Kidney (tissue), 13 donors: ENCODE measurements at regions not wholly inside any gene's neighbourhood (a gene's known extent, or its start where the extent isn't known, plus 50 kb on each side); places are given as distances from the start of the nearest gene placed in this dataset.

Source experiments
- DNase-seq, 5 donors: peaks; one replicate each; pipeline ENCODE4 v3.0.0-alpha.2; 2013 to 2020
- FAIRE-seq: peaks from 2 replicates; lab custom pipeline; 2012; peaks lifted over from hg19 to GRCh38; lab: Jason Lieb, UNC
- H3K27ac ChIP-seq, 2 donors: one replicate each; pipeline ENCODE4 v1.7.0; 2013; ENCODE audit warnings: low read depth in 2 of 2, low read length in 2 of 2, inconsistent platforms in 1 of 2
- H3K27me3 ChIP-seq: one replicate; pipeline ENCODE4 v1.7.1; 2013; ENCODE audit warnings: low read length, inconsistent platforms; ENCODE audit not compliant: control insufficient read depth, insufficient read depth
- H3K36me3 ChIP-seq, 3 donors: one replicate each; pipeline versions ENCODE4 v1.7.0 to v1.7.1; 2013; ENCODE audit warnings: low read length in 3 of 3, control low read depth in 1 of 3, inconsistent platforms in 1 of 3; ENCODE audit not compliant: insufficient read depth in 3 of 3, control insufficient read depth in 2 of 3
- H3K4me1 ChIP-seq, 3 donors: one replicate each; pipeline versions ENCODE4 v1.7.0 to v1.7.1; 2013; ENCODE audit warnings: low read length in 3 of 3, inconsistent platforms in 1 of 3, low read depth in 1 of 3; ENCODE audit not compliant: control insufficient read depth in 2 of 3, insufficient read depth in 2 of 3
- H3K4me3 ChIP-seq, 3 donors: one replicate each; pipeline versions ENCODE4 v1.7.0 to v1.8.1; 2013; ENCODE audit warnings: low read length in 3 of 3, control low read depth in 1 of 3, inconsistent platforms in 1 of 3
- H3K9ac ChIP-seq, 3 donors: one replicate each; pipeline versions ENCODE4 v1.7.0 to v1.7.1; 2013; ENCODE audit warnings: low read length in 3 of 3, control low read depth in 1 of 3, inconsistent platforms in 1 of 3
- H3K9me3 ChIP-seq, 3 donors: one replicate each; pipeline versions ENCODE4 v1.7.0 to v1.7.1; 2013; ENCODE audit warnings: low read length in 3 of 3, control low read depth in 1 of 3, inconsistent platforms in 1 of 3; ENCODE audit not compliant: control insufficient read depth in 2 of 3, insufficient read depth in 1 of 3
- intact Hi-C: fragments of 100-400 bp; cut with DNase I; formaldehyde crosslinking; loops from one replicate; pipeline ENCODE4 v1.11.1; 2022
- TF ChIP-seq, protein P1 (sequence below): IDR thresholded peaks from 3 replicates; pipeline ENCODE4 v1.5.1; 2012; ENCODE audit warnings: mild to moderate bottlenecking, moderate library complexity, borderline replicate concordance; ENCODE audit not compliant: insufficient read depth; ENCODE audit errors: extremely low read depth
- donor health status: control.
- donor health status: control.
- donor health status: control.
- donor health status: control.
- donor health status: control.
- donor health status: DM: yes; HTN: yes; CAD: no.
- donor health status: Normal renal cell carcinoma (clear cell type).

DNA sequence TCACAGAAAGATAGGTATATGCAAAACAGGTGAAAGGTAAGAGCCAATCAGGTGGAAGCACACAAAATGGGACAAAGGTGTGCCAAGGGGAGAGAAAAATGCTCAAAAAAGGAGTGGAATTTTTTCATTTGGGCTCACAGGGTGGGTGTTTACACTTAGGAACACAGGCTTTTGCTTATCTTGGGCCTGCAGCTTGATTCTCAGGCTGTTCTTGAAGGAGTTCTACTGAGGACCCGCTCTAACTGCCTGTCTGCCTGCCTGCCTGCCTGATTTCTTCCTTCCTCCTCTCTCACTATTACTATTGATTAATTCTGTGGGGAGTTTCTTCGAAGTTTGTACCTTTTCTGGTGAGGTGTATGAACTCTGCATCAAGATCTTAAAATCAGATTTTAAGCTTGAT, 120.3 kb upstream of the CTSO start:
- intact Hi-C loops: no loop called here
- DNase-seq: no peak
- TF ChIP-seq, protein P1, sequence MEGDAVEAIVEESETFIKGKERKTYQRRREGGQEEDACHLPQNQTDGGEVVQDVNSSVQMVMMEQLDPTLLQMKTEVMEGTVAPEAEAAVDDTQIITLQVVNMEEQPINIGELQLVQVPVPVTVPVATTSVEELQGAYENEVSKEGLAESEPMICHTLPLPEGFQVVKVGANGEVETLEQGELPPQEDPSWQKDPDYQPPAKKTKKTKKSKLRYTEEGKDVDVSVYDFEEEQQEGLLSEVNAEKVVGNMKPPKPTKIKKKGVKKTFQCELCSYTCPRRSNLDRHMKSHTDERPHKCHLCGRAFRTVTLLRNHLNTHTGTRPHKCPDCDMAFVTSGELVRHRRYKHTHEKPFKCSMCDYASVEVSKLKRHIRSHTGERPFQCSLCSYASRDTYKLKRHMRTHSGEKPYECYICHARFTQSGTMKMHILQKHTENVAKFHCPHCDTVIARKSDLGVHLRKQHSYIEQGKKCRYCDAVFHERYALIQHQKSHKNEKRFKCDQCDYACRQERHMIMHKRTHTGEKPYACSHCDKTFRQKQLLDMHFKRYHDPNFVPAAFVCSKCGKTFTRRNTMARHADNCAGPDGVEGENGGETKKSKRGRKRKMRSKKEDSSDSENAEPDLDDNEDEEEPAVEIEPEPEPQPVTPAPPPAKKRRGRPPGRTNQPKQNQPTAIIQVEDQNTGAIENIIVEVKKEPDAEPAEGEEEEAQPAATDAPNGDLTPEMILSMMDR: no peak

DNA sequence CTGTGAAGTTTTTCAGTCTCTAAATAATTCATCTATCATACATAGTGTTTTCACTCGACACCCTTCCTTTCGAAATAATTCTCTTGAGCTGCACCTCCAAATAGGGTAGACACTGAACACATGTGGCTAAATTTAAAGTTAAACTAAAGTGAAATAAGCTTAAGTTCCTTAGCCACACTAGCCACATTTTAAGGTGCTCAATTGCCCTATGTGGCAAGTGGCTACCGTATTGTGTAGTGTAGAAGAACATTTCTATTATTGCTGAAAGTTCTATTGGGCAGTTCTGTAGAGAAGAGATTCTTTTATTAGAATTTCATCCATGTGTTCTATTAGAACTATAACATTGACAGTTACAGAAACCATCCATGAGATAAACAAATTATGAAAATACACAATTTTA, 107.0 kb upstream of the CTSO start:
- intact Hi-C loops: no loop called here
- DNase-seq (no peak), FAIRE-seq (no peak)
- H3K36me3 ChIP-seq: no peaks in the 10 kb centered on the region
- H3K9me3 ChIP-seq: no peaks in the 10 kb centered on the region
- H3K27me3 ChIP-seq: no peaks in the 10 kb centered on the region
- no peaks in the 10 kb centered on the region for H3K4me1 ChIP-seq
- no peak overlapping the region for H3K27ac ChIP-seq
- H3K9ac ChIP-seq: no peak overlapping the region
- no peak overlapping the region for H3K4me3 ChIP-seq
- TF ChIP-seq, protein P1: no peak

More for the DNA sequence above, 120.3 kb upstream of the CTSO start:
- H3K4me3 ChIP-seq: no peak overlapping the region
- H3K4me1 ChIP-seq: no peaks in the 10 kb centered on the region
- H3K27ac ChIP-seq: no peak overlapping the region
- peaks cover 0 to 7% (median 0%) of the 10 kb centered on the region in 3 donors for H3K9me3 ChIP-seq
- H3K36me3 ChIP-seq: no peaks in the 10 kb centered on the region
- no peak overlapping the region for H3K9ac ChIP-seq
- no peak for FAIRE-seq
- H3K27me3 ChIP-seq: no peaks in the 10 kb centered on the region

DNA sequence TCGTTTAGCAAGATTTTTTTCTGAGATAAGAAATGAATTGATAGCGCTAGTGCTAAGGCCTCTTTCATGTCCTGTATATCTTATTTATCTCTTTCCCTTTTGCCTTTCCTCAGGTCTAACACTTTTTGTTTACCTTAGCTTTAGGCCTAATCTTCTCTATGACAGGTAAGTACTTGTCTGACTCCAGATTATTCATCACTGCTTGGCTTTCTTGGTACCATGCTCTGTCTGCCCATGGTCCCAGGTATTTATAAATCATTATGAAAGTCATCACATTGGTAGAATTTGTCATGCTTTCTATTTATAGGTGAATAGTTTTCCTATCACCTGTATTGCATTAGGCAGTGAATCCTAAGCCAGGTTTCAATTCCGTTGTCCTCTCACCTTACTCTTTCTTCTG, 99.5 kb upstream of the CTSO start:
- no peak for FAIRE-seq

More for the DNA sequence above, 99.5 kb upstream of the CTSO start:
- Histone ChIP-seq H3K27ac (no peak overlapping the region), H3K27me3 (no peaks in the 10 kb centered on the region), H3K9ac (no peak overlapping the region), H3K36me3 (no peaks in the 10 kb centered on the region), H3K4me3 (no peak overlapping the region), H3K4me1 (no peaks in the 10 kb centered on the region), H3K9me3 (no peaks in the 10 kb centered on the region)
- TF ChIP-seq, protein P1: no peak
- intact Hi-C loops: no loop called here
- no peak for DNase-seq
